Psoas muscle (tissue), 7 donors: ENCODE measurements at regions not wholly inside any gene's neighbourhood (a gene's known extent, or its start where the extent isn't known, plus 50 kb on each side); places are given as distances from the start of the nearest gene placed in this dataset.

Experiments used
- ATAC-seq, 4 donors: fragments of 200-7000 bp; cut with Tn5 transposase; one replicate each; pipeline ENCODE4 v1.9.1; 2020; ENCODE audit warnings: moderate library complexity in 3 of 4, mild to moderate bottlenecking in 2 of 4
- DNase-seq, 2 donors: peaks; one replicate each; pipeline ENCODE4 v3.0.0-alpha.2; 2020
- H3K27ac ChIP-seq: fragments of 200-600 bp; one replicate; pipeline ENCODE4 v1.8.0; 2022
- H3K27me3 ChIP-seq, 3 donors: fragments of 200-600 bp in 1 of 3; one replicate each; pipeline versions ENCODE4 v1.6.1 to v1.8.0; 2013 to 2022; ENCODE audit warnings: low read length in 2 of 3, mild to moderate bottlenecking in 2 of 3, moderate library complexity in 1 of 3; ENCODE audit not compliant: insufficient read depth in 3 of 3
- H3K36me3 ChIP-seq, 2 donors: fragments of 200-600 bp in 1 of 2; one replicate each; pipeline versions ENCODE4 v1.6.1 to v1.8.0; 2013 to 2022; ENCODE audit warnings: low read depth in 1 of 2, mild to moderate bottlenecking in 1 of 2, moderate library complexity in 1 of 2; ENCODE audit not compliant: insufficient read depth in 1 of 2
- H3K4me1 ChIP-seq: fragments of 200-600 bp; one replicate; pipeline ENCODE4 v1.8.0; 2022
- H3K4me3 ChIP-seq: fragments of 200-600 bp; one replicate; pipeline ENCODE4 v1.8.0; 2022; ENCODE audit warnings: mild to moderate bottlenecking
- H3K9me3 ChIP-seq: fragments of 200-600 bp; one replicate; pipeline ENCODE4 v1.8.0; 2022
- CTCF ChIP-seq: fragments of 200-600 bp; IDR thresholded peaks from one replicate; pipeline ENCODE4 v1.8.0; 2022; ENCODE audit warnings: antibody characterized with exemption
- WGBS, 3 donors: extraction: QIAGEN DNeasy Blood & Tissue Kit; methylation state at CpG; one replicate each; pipeline versions ENCODE4 v1.1.6 to v1.1.7; 2013; 5-methylcytosine and 5-hydroxymethylcytosine counted together
- intact Hi-C, 2 donors: fragments of 100-400 bp; cut with DNase I; formaldehyde crosslinking; loops; one replicate each; pipeline versions ENCODE4 v1.11.0 to v1.14.2; 2022
- donor health status: healthy with polysubstance abuse.
- donor health status: DM: no; HTN: no; CAD: no; lungs with moderate emphysema.
- donor health status: Bipolar disorder and iron deficiency.
- donor health status: healthy.
- donor health status: DM: yes; HTN: yes; CAD: no.
- donor health status: DM: no; HTN: no; CAD: no.
- donor health status: DM: yes; HTN: yes; CAD: no.

GRCh38 chr1:157286096-157286495, 147.9 kb upstream of the ETV3 start:
- ATAC-seq (no peak), DNase-seq (no peak)
- H3K27me3 ChIP-seq: peaks cover 0 to 1% (median 0%) of the 10 kb centered on the region in 3 donors
- H3K27ac ChIP-seq: no peak overlapping the region
- H3K9me3 ChIP-seq: no peaks in the 10 kb centered on the region
- no peak for TF ChIP-seq CTCF
- H3K4me3 ChIP-seq: no peak overlapping the region
- no peaks in the 10 kb centered on the region for H3K36me3 ChIP-seq
- intact Hi-C loops: no loop called here
- H3K4me1 ChIP-seq: no peaks in the 10 kb centered on the region
- 81 to 91% (median 82%) methylated on average over 2 of the region's 2 CpGs for WGBS, 3 donors

DNA sequence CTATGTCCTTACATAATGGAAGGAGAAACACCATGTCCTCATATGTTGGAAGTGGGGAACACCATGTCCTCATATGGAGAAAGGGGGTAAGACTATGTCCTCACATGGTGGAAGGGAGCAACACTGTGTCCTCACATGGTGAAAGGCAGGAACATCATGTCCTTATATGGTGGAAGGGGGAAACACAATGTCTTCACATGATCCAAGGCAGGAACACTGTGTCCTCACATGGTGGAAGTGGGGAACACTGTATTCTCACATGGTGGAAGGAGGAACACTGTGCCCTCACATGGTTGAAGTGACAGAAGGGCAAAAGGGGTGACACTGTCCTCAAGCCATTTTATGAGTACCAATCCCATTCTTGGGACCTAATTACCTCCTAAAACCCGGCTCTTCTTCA, 146.3 kb upstream of the ETV3 start:
- Histone ChIP-seq H3K36me3 (no peaks in the 10 kb centered on the region), H3K4me3 (no peak overlapping the region), H3K27ac (no peak overlapping the region), H3K4me1 (no peaks in the 10 kb centered on the region), H3K9me3 (no peaks in the 10 kb centered on the region), H3K27me3 (peaks cover 0 to 2% (median 0%) of the 10 kb centered on the region in 3 donors)
- intact Hi-C loops: no loop called here
- no peak for ATAC-seq
- TF ChIP-seq CTCF: no peak
- 40 to 53% (median 48%) methylated on average over 1 of the region's 1 CpG for WGBS, 3 donors
- no peak for DNase-seq

GRCh38 chr1:157279802-157280140, 141.6 kb upstream of the ETV3 start:
- H3K27me3 ChIP-seq: peaks cover 0 to 24% (median 5%) of the 10 kb centered on the region in 3 donors
- H3K27ac ChIP-seq: no peak overlapping the region
- ATAC-seq: no peak
- no peaks in the 10 kb centered on the region for H3K36me3 ChIP-seq
- no peaks in the 10 kb centered on the region for H3K9me3 ChIP-seq
- H3K4me1 ChIP-seq: no peaks in the 10 kb centered on the region
- H3K4me3 ChIP-seq: no peak overlapping the region
- intact Hi-C loops: no loop called here
- DNase-seq: no peak
- WGBS, 3 donors: 39 to 63% (median 59%) methylated on average over 3 of the region's 3 CpGs
- no peak for TF ChIP-seq CTCF

- Histone ChIP-seq H3K36me3 (no peaks in the 10 kb centered on the region), H3K9me3 (no peaks in the 10 kb centered on the region), H3K27ac (no peak overlapping the region), H3K27me3 (peaks cover 0 to 29% (median 5%) of the 10 kb centered on the region in 3 donors), H3K4me1 (no peaks in the 10 kb centered on the region), H3K4me3 (no peak overlapping the region)
- no peak for TF ChIP-seq CTCF
- ATAC-seq (no peak), DNase-seq (no peak)
- WGBS, 3 donors: 24 to 52% (median 49%) methylated on average over 23 of the region's 23 CpGs
- intact Hi-C loops: no loop called here
Measured at GRCh38 chr1:157279138-157279801, 141.1 kb upstream of the ETV3 start.
